ENCODE measurements at regions not wholly inside any gene's neighbourhood (a gene's known extent, or its start where the extent isn't known, plus 50 kb on each side); places are given as distances from the start of the nearest gene placed in this dataset.

- Histone ChIP-seq H4K20me1 (ENCODE audit: insufficient read depth) (no peaks in the 10 kb centered on the region), H3K79me2 (ENCODE audit: insufficient read depth) (no peaks in the 10 kb centered on the region), H3K36me3 (ENCODE audit: low read depth) (no peaks in the 10 kb centered on the region), H3F3A (ENCODE audit: insufficient read depth) (no peaks in the 10 kb centered on the region), H3K9ac (no peak overlapping the region), H3K9me2 (ENCODE audit: insufficient read depth) (no peaks in the 10 kb centered on the region), H3K27me3 (replicated peaks; ENCODE audit: insufficient read depth) (no peaks in the 10 kb centered on the region), H3K9me3 (ENCODE audit: low read depth) (no peaks in the 10 kb centered on the region), H3K27ac (no peak overlapping the region), H3K4me3 (no peak overlapping the region), H2AFZ (no peak overlapping the region), H3K4me2 (ENCODE audit: unreplicated experiment) (no peak overlapping the region), H3K4me1 (ENCODE audit: insufficient read depth) (no peaks in the 10 kb centered on the region)
- in situ Hi-C loops (cut with MboI): no loop called here
- DNase-seq: no peak
- TF ChIP-seq EZH2phosphoT487 (IDR thresholded peaks at IDR 0.05; ENCODE audit: insufficient read depth, low read depth): no peak
- no peak for TF ChIP-seq EZH2 (IDR thresholded peaks at IDR 0.05; ENCODE audit: insufficient read depth, poor library complexity, severe bottlenecking)
- 0 to 5% methylated on average over 3 of the region's 3 CpGs for WGBS, 2 experiments (ENCODE audit: low coverage in 1 of 2, low lambda C conversion rate in 2 of 2, missing lambda C conversion rate in 2 of 2)
These were observed 946.4 kb upstream of the PTPRD start for GRCh38 chr9:11559001-11559776.

GRCh38 chr9:11577522-11577921, 964.7 kb upstream of the PTPRD start:
- Histone ChIP-seq H3K4me3 (no peak overlapping the region), H4K20me1 (ENCODE audit: insufficient read depth) (no peaks in the 10 kb centered on the region), H3K27ac (no peak overlapping the region), H2AFZ (no peak overlapping the region), H3K4me2 (ENCODE audit: unreplicated experiment) (no peak overlapping the region), H3K79me2 (ENCODE audit: insufficient read depth) (no peaks in the 10 kb centered on the region), H3K9me2 (ENCODE audit: insufficient read depth) (no peaks in the 10 kb centered on the region), H3K4me1 (ENCODE audit: insufficient read depth) (no peaks in the 10 kb centered on the region), H3K9me3 (ENCODE audit: low read depth) (no peaks in the 10 kb centered on the region), H3K27me3 (replicated peaks; ENCODE audit: insufficient read depth) (no peaks in the 10 kb centered on the region), H3F3A (ENCODE audit: insufficient read depth) (no peaks in the 10 kb centered on the region), H3K9ac (no peak overlapping the region), H3K36me3 (ENCODE audit: low read depth) (no peaks in the 10 kb centered on the region)
- DNase-seq: no peak
- TF ChIP-seq EZH2phosphoT487 (IDR thresholded peaks at IDR 0.05; ENCODE audit: insufficient read depth, low read depth): no peak
- no peak for TF ChIP-seq EZH2 (IDR thresholded peaks at IDR 0.05; ENCODE audit: insufficient read depth, poor library complexity, severe bottlenecking)
- WGBS, 2 experiments (ENCODE audit: low coverage in 1 of 2, low lambda C conversion rate in 2 of 2, missing lambda C conversion rate in 2 of 2): 62 to 75% methylated on average over 2 of the region's 2 CpGs
- in situ Hi-C loops (cut with MboI): no loop called here

- H3K9me2 ChIP-seq (ENCODE audit: insufficient read depth): no peaks in the 10 kb centered on the region
- H3F3A ChIP-seq (ENCODE audit: insufficient read depth): no peaks in the 10 kb centered on the region
- TF ChIP-seq EZH2 (IDR thresholded peaks at IDR 0.05; ENCODE audit: insufficient read depth, poor library complexity, severe bottlenecking) (no peak), EZH2phosphoT487 (IDR thresholded peaks at IDR 0.05; ENCODE audit: insufficient read depth, low read depth) (no peak)
- no peaks in the 10 kb centered on the region for H3K36me3 ChIP-seq (ENCODE audit: low read depth)
- no peaks in the 10 kb centered on the region for H3K4me1 ChIP-seq (ENCODE audit: insufficient read depth)
- H2AFZ ChIP-seq: no peak overlapping the region
- no peaks in the 10 kb centered on the region for H3K27me3 ChIP-seq (replicated peaks; ENCODE audit: insufficient read depth)
- H3K9me3 ChIP-seq (ENCODE audit: low read depth): peaks cover 5% of the 10 kb centered on the region
- no peak overlapping the region for H3K4me2 ChIP-seq (ENCODE audit: unreplicated experiment)
- no peak overlapping the region for H3K9ac ChIP-seq
- no peak overlapping the region for H3K27ac ChIP-seq
- DNase-seq: no peak
- no peaks in the 10 kb centered on the region for H3K79me2 ChIP-seq (ENCODE audit: insufficient read depth)
- no peak overlapping the region for H3K4me3 ChIP-seq
- no peaks in the 10 kb centered on the region for H4K20me1 ChIP-seq (ENCODE audit: insufficient read depth)
- in situ Hi-C loops (cut with MboI): no loop called here
These were observed 983.0 kb upstream of the PTPRD start for GRCh38 chr9:11595756-11596155.

DNA sequence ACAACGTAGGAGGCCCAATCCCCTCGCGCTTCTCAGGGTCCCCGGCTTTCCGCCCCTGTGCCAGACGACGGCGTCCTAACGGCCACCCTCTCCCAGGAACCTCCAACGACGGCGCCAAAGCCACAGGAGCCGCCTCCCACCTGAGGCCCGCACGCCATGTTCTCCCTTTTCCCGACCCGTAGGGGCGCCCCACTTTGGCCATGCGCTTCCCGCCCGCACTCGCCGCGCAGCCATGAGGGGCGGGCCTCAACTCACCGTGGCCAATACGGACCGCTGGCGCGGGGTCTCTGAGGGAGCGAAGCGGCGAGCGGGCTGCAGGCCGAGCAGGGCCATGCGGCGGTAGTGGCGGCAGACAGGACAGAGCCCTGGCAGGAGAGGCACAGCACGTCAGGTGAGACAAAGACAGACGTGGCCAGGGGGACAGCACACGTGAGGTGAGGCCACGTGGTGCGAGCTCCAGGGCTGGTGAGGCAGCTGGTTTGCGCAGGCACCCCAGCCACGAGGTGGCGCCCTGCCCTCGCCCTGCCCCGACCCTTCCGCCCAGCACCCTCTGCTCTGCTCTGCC, 1005.5 kb upstream of the PTPRD start:
- no peak overlapping the region for H3K4me2 ChIP-seq (ENCODE audit: unreplicated experiment)
- H3K4me3 ChIP-seq: no peak overlapping the region
- no peaks in the 10 kb centered on the region for H3F3A ChIP-seq (ENCODE audit: insufficient read depth)
- no peak overlapping the region for H3K27ac ChIP-seq
- H3K27me3 ChIP-seq (replicated peaks; ENCODE audit: insufficient read depth): no peaks in the 10 kb centered on the region
- DNase-seq: no peak
- 76 to 78% methylated on average over 33 to 49 of the region's 49 CpGs for WGBS, 2 experiments (ENCODE audit: low coverage in 1 of 2, low lambda C conversion rate in 2 of 2, missing lambda C conversion rate in 2 of 2)
- no peak overlapping the region for H2AFZ ChIP-seq
- no peaks in the 10 kb centered on the region for H3K9me3 ChIP-seq (ENCODE audit: low read depth)
- TF ChIP-seq EZH2 (IDR thresholded peaks at IDR 0.05; ENCODE audit: insufficient read depth, poor library complexity, severe bottlenecking): no peak
- no peak for TF ChIP-seq EZH2phosphoT487 (IDR thresholded peaks at IDR 0.05; ENCODE audit: insufficient read depth, low read depth)
- H3K79me2 ChIP-seq (ENCODE audit: insufficient read depth): no peaks in the 10 kb centered on the region
- no peak overlapping the region for H3K9ac ChIP-seq
- in situ Hi-C loops (cut with MboI): no loop called here
- no peaks in the 10 kb centered on the region for H4K20me1 ChIP-seq (ENCODE audit: insufficient read depth)
- no peaks in the 10 kb centered on the region for H3K36me3 ChIP-seq (ENCODE audit: low read depth)
- H3K9me2 ChIP-seq (ENCODE audit: insufficient read depth): no peaks in the 10 kb centered on the region
- H3K4me1 ChIP-seq (ENCODE audit: insufficient read depth): no peaks in the 10 kb centered on the region

Data from GM23248 (cell line).